VCaP (cell line): ENCODE measurements at regions not wholly inside any gene's neighbourhood (a gene's known extent, or its start where the extent isn't known, plus 50 kb on each side); places are given as distances from the start of the nearest gene placed in this dataset.

Experiments
- H3K27ac ChIP-seq: fragments of 450-650 bp; 2 replicates; pipeline ENCODE4 v1.5.1; 2017
- TF ChIP-seq, protein P1 (sequence below): fragments of 450-650 bp; conservative IDR thresholded peaks from 2 replicates; pipeline ENCODE4 v1.5.1; 2017; ENCODE audit warnings: mild to moderate bottlenecking, moderate library complexity

DNA sequence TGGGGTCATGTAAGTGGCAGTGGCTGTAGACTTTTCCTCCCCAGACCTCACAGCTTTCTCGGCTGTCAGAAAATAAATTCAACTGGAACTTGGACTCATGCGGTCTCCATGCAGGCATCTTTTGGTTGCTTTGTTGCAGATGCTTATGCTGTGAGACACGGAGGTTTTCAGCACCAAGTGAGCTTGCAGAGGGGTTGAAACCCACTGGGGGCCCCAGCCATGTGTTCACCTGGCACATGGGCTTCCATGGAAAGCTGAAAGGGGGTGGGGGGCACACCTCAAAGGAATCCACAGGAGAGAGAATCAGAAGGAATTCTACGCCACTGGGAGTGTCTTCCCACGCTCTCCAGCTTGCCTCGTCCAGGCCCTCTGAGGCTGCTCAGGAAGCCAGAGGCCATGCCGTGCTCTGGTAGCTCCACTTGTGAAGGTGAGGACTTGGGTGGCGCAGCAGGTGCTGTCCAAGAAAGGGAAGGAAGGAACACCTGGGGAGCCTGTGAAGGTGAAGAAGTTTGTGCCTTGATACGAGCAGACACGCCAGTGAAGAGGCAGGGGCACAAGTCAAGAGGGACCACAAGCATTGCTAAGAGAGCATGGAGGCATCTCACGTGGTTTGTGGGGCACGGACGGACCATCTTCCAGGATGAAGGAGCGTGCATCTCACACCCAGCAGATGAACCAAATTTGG, 134.3 kb upstream of the PMEPA1 start:
- TF ChIP-seq, protein P1, sequence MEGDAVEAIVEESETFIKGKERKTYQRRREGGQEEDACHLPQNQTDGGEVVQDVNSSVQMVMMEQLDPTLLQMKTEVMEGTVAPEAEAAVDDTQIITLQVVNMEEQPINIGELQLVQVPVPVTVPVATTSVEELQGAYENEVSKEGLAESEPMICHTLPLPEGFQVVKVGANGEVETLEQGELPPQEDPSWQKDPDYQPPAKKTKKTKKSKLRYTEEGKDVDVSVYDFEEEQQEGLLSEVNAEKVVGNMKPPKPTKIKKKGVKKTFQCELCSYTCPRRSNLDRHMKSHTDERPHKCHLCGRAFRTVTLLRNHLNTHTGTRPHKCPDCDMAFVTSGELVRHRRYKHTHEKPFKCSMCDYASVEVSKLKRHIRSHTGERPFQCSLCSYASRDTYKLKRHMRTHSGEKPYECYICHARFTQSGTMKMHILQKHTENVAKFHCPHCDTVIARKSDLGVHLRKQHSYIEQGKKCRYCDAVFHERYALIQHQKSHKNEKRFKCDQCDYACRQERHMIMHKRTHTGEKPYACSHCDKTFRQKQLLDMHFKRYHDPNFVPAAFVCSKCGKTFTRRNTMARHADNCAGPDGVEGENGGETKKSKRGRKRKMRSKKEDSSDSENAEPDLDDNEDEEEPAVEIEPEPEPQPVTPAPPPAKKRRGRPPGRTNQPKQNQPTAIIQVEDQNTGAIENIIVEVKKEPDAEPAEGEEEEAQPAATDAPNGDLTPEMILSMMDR = no peak
- H3K27ac ChIP-seq = no peak overlapping the region

DNA sequence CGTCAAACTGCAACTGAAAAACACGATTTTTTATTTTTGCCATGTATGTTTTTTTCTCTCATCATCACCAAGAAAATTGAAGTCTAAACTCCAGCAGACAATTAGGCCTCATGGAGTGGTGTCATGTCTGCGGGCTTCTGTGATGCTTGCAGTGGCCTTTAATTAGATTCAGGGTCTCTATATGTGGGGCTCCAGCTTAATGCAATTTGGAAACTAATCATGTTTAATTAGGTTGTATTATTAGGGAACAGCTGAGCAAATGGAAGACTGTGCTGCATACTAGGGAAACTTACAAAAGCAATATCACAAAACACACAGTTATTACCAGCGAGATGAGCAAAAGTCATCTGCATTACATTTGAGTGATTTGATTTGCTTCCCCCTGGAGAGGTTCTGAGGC, 132.9 kb upstream of the PMEPA1 start:
- H3K27ac ChIP-seq = no peak overlapping the region
- TF ChIP-seq, protein P1 = no peak

DNA sequence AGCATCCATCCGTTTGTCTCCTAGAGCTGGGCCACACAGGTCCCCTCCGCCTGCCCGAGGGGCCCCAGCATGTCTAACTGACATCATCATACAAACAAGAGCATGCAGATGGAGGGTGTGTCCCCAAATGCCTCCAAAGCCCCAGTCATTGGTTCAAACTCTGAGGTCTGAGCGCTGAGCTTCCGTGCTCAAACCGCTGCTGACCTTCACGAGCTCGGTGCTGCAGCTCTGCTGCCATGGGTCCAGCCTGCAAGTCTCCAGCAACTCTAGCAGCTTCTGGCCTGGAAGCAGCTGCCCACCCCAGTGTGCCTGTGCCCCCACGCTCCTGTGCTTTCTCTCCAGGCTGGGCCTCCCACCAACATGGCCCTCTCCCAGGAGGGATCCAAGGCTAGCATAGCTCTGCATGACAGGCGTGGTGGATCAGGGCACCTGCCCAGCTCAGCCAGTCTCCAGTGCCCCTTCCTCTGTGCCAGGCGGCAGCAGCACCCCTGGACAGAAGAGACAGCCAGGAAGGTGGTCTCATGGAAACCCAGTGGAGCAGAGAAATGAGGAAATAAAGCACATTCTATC, 131.6 kb upstream of the PMEPA1 start:
- H3K27ac ChIP-seq = no peak overlapping the region
- TF ChIP-seq, protein P1 = no peak

DNA sequence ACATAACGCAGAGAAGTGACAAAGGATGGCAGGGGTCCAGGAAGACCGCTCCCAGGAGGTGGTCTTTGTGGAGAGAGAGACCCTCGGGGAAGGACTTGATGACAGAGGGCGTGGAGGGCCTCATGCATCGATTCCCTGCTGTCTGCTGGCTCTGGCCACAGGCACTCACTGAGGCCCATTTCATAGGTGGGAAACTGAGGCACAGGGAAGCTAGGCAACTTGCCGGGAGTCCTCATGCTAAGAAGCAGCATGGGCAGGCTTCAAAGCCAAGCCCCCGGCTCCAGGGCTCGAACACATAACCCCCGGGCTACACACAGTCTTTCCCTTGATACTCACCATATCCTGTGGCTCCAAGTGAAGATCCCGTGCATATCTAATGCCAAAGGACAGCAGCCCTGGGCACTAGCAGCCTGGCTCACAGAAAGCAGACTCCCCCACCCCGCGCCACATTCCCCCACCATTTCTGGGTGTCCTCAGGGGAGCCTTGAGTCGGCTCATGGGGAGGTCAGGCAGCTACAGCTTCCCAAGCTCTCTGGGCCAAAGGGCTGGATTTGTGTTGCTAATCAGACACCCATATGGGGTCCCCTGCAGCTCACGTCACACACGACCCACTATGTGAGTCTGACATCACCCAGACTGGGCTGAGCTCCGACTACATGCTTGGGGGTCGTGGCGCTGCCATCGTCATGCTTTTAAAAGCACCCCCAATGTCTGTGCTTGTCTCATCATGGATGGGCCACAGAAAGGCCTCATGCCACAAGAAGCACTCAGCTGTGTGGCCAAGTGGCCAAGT, 130.9 kb upstream of the PMEPA1 start:
- TF ChIP-seq, protein P1 = no peak
- H3K27ac ChIP-seq = no peak overlapping the region

DNA sequence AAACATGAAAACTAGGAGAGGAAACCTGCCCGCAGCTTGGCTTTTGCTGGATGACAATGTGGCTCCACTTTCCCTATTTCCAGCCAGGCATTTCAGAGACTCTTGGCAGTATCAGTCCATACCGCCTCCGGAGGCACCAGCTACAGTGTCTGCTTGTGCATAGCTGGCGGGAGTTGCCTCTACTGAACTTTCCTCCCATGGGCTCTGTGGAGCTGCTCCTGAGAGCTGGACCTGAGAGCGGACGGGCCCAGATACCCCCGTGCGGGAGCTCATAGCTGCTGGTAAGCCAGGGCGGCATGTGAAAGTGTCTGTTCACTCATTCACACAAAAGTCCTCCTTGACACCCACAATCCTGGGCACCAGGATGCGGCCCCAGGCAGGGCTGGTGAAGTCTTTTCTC, 130.3 kb upstream of the PMEPA1 start:
- H3K27ac ChIP-seq = no peak overlapping the region
- TF ChIP-seq, protein P1 = no peak

DNA sequence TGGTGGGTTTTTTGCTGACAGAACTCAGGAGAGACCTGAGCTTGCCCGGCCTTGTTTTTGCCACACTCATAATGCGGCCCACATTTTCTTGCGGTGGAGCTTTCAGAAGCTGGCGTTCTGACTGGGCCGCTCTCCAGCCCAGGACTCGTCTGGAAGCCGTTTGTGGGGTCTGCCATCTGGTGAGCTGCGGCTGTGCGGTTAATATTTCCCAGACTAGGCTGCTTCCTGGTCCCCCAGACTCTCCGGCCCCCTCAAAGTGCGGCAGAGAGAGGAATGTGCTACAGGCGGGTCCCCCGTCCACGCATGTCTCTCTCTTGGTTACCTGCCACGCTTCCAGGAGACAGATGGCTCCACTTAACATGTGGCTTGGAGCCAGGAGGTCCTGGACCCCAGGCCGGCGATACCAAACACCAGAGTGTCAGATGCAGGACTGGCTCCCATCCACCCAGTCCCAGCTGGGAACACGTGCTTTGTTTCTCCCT, 128.9 kb upstream of the PMEPA1 start:
- TF ChIP-seq, protein P1 = no peak
- H3K27ac ChIP-seq = no peak overlapping the region
